ENCODE measurements at regions not wholly inside any gene's neighbourhood (a gene's known extent, or its start where the extent isn't known, plus 50 kb on each side); places are given as distances from the start of the nearest gene placed in this dataset.

GRCh38 chr14:40265096-40265495, 832.9 kb upstream of the FBXO33 start:
- TF ChIP-seq, protein P1, sequence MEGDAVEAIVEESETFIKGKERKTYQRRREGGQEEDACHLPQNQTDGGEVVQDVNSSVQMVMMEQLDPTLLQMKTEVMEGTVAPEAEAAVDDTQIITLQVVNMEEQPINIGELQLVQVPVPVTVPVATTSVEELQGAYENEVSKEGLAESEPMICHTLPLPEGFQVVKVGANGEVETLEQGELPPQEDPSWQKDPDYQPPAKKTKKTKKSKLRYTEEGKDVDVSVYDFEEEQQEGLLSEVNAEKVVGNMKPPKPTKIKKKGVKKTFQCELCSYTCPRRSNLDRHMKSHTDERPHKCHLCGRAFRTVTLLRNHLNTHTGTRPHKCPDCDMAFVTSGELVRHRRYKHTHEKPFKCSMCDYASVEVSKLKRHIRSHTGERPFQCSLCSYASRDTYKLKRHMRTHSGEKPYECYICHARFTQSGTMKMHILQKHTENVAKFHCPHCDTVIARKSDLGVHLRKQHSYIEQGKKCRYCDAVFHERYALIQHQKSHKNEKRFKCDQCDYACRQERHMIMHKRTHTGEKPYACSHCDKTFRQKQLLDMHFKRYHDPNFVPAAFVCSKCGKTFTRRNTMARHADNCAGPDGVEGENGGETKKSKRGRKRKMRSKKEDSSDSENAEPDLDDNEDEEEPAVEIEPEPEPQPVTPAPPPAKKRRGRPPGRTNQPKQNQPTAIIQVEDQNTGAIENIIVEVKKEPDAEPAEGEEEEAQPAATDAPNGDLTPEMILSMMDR (conservative IDR thresholded peaks at IDR 0.05; ENCODE audit: low read depth, low read length): no peak
- TF ChIP-seq EZH2 (IDR thresholded peaks at IDR 0.05; ENCODE audit: low read length, unreplicated experiment): no peak
